ENCODE measurements at regions not wholly inside any gene's neighbourhood (a gene's known extent, or its start where the extent isn't known, plus 50 kb on each side); places are given as distances from the start of the nearest gene placed in this dataset.

DNA sequence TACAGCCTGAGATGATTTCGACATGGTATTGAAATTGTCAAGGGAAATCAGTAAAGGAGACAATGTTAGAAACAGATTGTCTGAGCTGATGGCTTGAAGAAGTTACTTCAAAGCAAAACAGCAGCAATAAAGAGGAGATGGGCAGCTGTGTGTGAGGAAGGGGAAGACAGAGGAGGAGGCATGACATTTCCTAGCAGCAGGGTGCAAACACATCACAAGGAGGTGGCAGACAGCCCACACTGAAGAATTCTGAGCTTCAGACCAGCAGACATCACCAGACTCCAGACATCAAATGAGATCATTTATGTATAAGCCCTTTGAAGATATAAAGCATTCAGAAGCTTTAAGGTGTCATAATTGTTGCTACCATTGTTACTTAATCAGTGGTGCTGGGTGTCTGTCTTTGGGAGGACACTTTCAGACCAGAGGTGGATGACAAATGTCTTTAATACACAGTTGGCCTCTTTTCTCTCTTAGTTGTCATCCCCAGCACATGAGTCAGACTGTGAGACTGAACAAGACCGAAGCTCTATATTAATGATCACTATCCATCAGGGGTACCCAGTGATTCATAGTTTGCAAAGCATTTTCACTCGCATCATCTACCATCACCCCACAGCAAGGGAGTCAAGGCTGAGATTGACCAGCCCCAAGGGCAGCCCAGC, 203.9 kb downstream of the MINAR1 start (continued):
- TF ChIP-seq, protein P1, sequence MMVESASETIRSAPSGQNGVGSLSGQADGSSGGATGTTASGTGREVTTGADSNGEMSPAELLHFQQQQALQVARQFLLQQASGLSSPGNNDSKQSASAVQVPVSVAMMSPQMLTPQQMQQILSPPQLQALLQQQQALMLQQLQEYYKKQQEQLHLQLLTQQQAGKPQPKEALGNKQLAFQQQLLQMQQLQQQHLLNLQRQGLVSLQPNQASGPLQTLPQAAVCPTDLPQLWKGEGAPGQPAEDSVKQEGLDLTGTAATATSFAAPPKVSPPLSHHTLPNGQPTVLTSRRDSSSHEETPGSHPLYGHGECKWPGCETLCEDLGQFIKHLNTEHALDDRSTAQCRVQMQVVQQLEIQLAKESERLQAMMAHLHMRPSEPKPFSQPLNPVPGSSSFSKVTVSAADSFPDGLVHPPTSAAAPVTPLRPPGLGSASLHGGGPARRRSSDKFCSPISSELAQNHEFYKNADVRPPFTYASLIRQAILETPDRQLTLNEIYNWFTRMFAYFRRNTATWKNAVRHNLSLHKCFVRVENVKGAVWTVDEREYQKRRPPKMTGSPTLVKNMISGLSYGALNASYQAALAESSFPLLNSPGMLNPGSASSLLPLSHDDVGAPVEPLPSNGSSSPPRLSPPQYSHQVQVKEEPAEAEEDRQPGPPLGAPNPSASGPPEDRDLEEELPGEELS (CRISPR knock-in tag; IDR thresholded peaks at IDR 0.05): no peak
- TF ChIP-seq NFE2L1 (CRISPR knock-in tag; IDR thresholded peaks at IDR 0.05) (no peak), NFATC4 (CRISPR knock-in tag; IDR thresholded peaks at IDR 0.05) (no peak), ZNF416 (CRISPR knock-in tag; IDR thresholded peaks at IDR 0.05) (no peak)
- TF ChIP-seq, protein P2, sequence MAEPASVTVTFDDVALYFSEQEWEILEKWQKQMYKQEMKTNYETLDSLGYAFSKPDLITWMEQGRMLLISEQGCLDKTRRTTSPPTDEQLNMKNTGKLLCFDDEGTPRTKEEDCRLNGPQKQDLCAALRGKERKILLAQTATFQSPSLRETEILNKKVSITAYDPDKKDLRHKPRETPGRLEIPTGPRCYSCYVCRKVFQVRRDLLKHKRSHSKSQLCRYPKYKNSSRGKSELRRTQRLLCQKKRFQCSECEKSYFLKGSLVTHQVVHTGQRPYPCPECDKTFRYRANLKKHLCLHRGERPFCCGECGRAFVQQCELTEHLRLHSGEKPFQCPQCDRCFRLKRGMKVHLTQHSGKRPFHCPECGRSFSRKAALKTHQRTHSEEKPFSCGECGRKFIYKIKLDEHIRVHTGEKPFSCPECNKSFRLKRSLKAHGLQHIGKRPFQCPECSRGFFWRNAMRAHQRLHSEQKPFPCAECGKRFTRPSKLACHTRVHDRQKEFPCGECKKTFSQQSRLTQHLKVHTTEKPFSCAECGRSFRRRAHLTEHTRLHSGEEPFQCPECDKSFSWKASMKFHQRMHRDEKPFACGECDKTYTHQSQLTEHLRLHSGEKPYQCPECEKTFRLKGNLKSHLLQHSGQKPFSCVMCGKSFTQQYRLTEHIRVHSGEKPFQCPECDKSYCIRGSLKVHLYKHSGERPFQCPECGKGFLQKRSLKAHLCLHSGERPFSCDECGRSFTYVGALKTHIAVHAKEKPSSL (CRISPR knock-in tag; conservative IDR thresholded peaks at IDR 0.05): no peak

DNA sequence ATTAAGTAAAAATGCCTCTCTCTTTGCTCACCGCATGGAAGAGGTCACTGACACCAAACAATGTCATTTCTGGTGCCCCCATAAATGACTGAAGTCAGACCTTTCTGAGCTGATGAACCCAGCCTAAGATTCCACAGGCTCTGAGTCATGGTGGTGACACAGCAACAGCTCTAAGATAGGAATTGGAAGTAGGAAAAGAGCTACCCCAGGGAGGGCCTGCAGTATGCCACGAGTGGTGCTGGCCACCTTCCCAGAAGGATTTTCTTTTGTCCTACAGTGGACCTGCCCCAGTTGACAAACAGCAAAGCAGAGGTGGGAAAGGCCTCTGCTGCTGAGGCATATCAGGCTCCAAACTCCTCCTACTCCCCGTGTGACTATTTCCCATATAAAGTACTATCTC, 208.1 kb downstream of the MINAR1 start:
- Mint-ChIP-seq H3K27me3 (ENCODE audit: low read depth) (peaks cover 2% of the 10 kb centered on the region; the same call in 1 of the 2 replicates), H3K9me3 (peaks cover 21% of the 10 kb centered on the region), H3K27ac (no peak overlapping the region), H3K4me3 (no peak overlapping the region), H3K36me3 (peaks cover 7% of the 10 kb centered on the region), H3K4me1 (peaks cover 3% of the 10 kb centered on the region)
- ChIA-PET POLR2A (no interaction called here), CTCF (interaction anchor here (1.8 to 2.1 kb wide), 2 partner anchors 44 to 300 kb away, joined by 4 to 8 read pairs; no protein-coding TSS in a partner anchor)
- TF ChIP-seq, protein P3, sequence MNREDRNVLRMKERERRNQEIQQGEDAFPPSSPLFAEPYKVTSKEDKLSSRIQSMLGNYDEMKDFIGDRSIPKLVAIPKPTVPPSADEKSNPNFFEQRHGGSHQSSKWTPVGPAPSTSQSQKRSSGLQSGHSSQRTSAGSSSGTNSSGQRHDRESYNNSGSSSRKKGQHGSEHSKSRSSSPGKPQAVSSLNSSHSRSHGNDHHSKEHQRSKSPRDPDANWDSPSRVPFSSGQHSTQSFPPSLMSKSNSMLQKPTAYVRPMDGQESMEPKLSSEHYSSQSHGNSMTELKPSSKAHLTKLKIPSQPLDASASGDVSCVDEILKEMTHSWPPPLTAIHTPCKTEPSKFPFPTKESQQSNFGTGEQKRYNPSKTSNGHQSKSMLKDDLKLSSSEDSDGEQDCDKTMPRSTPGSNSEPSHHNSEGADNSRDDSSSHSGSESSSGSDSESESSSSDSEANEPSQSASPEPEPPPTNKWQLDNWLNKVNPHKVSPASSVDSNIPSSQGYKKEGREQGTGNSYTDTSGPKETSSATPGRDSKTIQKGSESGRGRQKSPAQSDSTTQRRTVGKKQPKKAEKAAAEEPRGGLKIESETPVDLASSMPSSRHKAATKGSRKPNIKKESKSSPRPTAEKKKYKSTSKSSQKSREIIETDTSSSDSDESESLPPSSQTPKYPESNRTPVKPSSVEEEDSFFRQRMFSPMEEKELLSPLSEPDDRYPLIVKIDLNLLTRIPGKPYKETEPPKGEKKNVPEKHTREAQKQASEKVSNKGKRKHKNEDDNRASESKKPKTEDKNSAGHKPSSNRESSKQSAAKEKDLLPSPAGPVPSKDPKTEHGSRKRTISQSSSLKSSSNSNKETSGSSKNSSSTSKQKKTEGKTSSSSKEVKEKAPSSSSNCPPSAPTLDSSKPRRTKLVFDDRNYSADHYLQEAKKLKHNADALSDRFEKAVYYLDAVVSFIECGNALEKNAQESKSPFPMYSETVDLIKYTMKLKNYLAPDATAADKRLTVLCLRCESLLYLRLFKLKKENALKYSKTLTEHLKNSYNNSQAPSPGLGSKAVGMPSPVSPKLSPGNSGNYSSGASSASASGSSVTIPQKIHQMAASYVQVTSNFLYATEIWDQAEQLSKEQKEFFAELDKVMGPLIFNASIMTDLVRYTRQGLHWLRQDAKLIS (CRISPR knock-in tag; IDR thresholded peaks at IDR 0.05; ENCODE audit: borderline replicate concordance): no peak
- TF ChIP-seq ZNF416 (CRISPR knock-in tag; IDR thresholded peaks at IDR 0.05): no peak
- no peak for TF ChIP-seq EMX1 (CRISPR knock-in tag; IDR thresholded peaks at IDR 0.05)
- no peak for TF ChIP-seq TCF7 (CRISPR knock-in tag; IDR thresholded peaks at IDR 0.05; ENCODE audit: low read depth)
- DNase-seq (ENCODE audit: low spot score): no peak
- ATAC-seq: no peak

DNA sequence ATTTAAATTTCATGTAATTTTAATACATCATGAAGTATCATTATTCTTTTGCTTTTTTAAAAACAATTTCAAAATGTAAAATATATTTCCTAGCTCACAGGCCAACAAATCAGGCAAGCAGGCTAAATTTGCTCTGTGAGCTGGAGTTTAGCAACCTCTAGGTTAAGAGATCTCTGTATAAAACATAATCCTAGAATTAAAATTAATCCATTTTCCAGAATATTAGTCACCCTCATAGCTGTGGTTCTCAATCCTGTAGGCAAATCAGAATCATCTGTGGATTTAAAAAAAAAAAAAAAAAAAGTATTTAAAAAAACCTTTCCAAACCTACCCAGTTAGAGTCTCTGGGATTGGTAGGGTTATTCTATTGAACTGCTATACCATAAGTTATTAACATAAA, 209.7 kb downstream of the MINAR1 start:
- Mint-ChIP-seq H3K4me1 (no peaks in the 10 kb centered on the region), H3K9me3 (peaks cover 30% of the 10 kb centered on the region), H3K27ac (no peak overlapping the region), H3K4me3 (no peak overlapping the region), H3K36me3 (peaks cover 7% of the 10 kb centered on the region), H3K27me3 (ENCODE audit: low read depth) (peaks cover 2% of the 10 kb centered on the region; the same call in 1 of the 2 replicates)
- no peak for DNase-seq (ENCODE audit: low spot score)
- ATAC-seq: no peak
- ChIA-PET POLR2A (no interaction called here), CTCF (no interaction called here)
- TF ChIP-seq SP1 (CRISPR knock-in tag; conservative IDR thresholded peaks at IDR 0.05): no peak
- TF ChIP-seq ZNF423 (CRISPR knock-in tag; IDR thresholded peaks at IDR 0.05): no peak
- no peak for TF ChIP-seq ZNF671 (CRISPR knock-in tag; IDR thresholded peaks at IDR 0.05)
- TF ChIP-seq ZNF263 (CRISPR knock-in tag; IDR thresholded peaks at IDR 0.05; ENCODE audit: low read depth): no peak
- no peak for TF ChIP-seq RORB (CRISPR knock-in tag; IDR thresholded peaks at IDR 0.05)
- TF ChIP-seq, protein P4, sequence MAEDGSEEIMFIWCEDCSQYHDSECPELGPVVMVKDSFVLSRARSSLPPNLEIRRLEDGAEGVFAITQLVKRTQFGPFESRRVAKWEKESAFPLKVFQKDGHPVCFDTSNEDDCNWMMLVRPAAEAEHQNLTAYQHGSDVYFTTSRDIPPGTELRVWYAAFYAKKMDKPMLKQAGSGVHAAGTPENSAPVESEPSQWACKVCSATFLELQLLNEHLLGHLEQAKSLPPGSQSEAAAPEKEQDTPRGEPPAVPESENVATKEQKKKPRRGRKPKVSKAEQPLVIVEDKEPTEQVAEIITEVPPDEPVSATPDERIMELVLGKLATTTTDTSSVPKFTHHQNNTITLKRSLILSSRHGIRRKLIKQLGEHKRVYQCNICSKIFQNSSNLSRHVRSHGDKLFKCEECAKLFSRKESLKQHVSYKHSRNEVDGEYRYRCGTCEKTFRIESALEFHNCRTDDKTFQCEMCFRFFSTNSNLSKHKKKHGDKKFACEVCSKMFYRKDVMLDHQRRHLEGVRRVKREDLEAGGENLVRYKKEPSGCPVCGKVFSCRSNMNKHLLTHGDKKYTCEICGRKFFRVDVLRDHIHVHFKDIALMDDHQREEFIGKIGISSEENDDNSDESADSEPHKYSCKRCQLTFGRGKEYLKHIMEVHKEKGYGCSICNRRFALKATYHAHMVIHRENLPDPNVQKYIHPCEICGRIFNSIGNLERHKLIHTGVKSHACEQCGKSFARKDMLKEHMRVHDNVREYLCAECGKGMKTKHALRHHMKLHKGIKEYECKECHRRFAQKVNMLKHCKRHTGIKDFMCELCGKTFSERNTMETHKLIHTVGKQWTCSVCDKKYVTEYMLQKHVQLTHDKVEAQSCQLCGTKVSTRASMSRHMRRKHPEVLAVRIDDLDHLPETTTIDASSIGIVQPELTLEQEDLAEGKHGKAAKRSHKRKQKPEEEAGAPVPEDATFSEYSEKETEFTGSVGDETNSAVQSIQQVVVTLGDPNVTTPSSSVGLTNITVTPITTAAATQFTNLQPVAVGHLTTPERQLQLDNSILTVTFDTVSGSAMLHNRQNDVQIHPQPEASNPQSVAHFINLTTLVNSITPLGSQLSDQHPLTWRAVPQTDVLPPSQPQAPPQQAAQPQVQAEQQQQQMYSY (CRISPR knock-in tag; IDR thresholded peaks at IDR 0.05): no peak
- TF ChIP-seq ZNF219 (CRISPR knock-in tag; IDR thresholded peaks at IDR 0.05; ENCODE audit: borderline replicate concordance): no peak
- TF ChIP-seq, protein P5, sequence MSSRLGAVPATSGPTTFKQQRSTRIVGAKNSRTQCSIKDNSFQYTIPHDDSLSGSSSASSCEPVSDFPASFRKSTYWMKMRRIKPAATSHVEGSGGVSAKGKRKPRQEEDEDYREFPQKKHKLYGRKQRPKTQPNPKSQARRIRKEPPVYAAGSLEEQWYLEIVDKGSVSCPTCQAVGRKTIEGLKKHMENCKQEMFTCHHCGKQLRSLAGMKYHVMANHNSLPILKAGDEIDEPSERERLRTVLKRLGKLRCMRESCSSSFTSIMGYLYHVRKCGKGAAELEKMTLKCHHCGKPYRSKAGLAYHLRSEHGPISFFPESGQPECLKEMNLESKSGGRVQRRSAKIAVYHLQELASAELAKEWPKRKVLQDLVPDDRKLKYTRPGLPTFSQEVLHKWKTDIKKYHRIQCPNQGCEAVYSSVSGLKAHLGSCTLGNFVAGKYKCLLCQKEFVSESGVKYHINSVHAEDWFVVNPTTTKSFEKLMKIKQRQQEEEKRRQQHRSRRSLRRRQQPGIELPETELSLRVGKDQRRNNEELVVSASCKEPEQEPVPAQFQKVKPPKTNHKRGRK (CRISPR knock-in tag; IDR thresholded peaks at IDR 0.05; ENCODE audit: borderline replicate concordance): no peak
- no peak for TF ChIP-seq TEAD1 (CRISPR knock-in tag; IDR thresholded peaks at IDR 0.05)
- TF ChIP-seq IRF2 (CRISPR knock-in tag; IDR thresholded peaks at IDR 0.05; ENCODE audit: borderline replicate concordance, low read depth): no peak
- no peak for TF ChIP-seq GTF2I (CRISPR knock-in tag; conservative IDR thresholded peaks at IDR 0.05)
- TF ChIP-seq FOXJ3 (CRISPR knock-in tag; IDR thresholded peaks at IDR 0.05; ENCODE audit: borderline replicate concordance): no peak
- TF ChIP-seq ZNF317 (CRISPR knock-in tag; IDR thresholded peaks at IDR 0.05; ENCODE audit: borderline replicate concordance, low read depth): no peak

Data from WTC11 (cell line).